ENCODE measurements at regions not wholly inside any gene's neighbourhood (a gene's known extent, or its start where the extent isn't known, plus 50 kb on each side); places are given as distances from the start of the nearest gene placed in this dataset.

DNA sequence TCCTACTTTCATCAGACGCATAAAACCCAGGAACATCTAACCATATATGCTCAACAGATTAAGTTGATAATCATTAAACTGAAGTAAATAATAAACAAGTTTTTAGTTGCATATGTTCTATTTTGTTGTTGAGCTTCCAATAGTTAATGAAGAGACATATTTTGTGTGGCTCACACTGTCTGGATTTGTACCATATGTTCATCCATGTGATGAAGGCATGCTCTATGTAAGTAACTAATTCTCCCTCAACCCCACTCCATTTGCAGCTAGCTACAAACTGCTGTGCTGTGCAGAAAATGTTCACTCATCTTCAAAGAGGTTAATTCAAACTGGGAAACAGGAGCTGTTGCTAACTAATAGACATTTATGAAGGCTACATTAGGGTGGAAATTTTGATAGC is 589.7 kb upstream of the LRRC4C start:
- Histone ChIP-seq H3K27ac (no peak overlapping the region), H3K4me1 (ENCODE audit: low read depth) (no peaks in the 10 kb centered on the region), H3K9me3 (ENCODE audit: low read depth) (no peaks in the 10 kb centered on the region), H3K27me3 (no peaks in the 10 kb centered on the region), H3K4me3 (no peak overlapping the region), H3K36me3 (no peaks in the 10 kb centered on the region)
- TF ChIP-seq, protein P1, sequence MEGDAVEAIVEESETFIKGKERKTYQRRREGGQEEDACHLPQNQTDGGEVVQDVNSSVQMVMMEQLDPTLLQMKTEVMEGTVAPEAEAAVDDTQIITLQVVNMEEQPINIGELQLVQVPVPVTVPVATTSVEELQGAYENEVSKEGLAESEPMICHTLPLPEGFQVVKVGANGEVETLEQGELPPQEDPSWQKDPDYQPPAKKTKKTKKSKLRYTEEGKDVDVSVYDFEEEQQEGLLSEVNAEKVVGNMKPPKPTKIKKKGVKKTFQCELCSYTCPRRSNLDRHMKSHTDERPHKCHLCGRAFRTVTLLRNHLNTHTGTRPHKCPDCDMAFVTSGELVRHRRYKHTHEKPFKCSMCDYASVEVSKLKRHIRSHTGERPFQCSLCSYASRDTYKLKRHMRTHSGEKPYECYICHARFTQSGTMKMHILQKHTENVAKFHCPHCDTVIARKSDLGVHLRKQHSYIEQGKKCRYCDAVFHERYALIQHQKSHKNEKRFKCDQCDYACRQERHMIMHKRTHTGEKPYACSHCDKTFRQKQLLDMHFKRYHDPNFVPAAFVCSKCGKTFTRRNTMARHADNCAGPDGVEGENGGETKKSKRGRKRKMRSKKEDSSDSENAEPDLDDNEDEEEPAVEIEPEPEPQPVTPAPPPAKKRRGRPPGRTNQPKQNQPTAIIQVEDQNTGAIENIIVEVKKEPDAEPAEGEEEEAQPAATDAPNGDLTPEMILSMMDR (IDR thresholded peaks at IDR 0.05; ENCODE audit: low read depth, low read length), result no peak
- DNase-seq (ENCODE audit: low read depth in 1 of 2, low spot score in 1 of 2), result no peak

DNA sequence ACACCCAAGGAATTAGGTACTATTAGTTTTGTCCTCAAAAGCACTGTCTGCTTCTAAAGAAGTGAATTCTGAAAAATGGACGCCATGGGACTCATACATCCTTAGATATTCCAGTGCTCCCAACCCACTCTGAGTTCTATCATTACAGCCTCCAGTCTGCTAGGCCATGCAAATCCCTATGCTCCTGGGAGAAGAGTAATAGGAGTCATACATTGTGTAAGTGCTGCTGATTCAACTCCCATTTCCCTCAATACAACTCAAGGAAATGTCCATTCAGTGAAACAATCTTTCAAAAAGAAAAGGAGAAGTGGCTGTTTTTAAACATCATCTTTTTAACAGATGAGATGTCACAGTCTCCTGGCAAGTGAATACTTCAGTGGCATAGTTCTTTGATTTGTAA is 590.2 kb upstream of the LRRC4C start:
- no peak overlapping the region for H3K4me3 ChIP-seq
- no peaks in the 10 kb centered on the region for H3K9me3 ChIP-seq (ENCODE audit: low read depth)
- peak in 1 of 2 donors; percentile 5 for DNase-seq (ENCODE audit: low read depth in 1 of 2, low spot score in 1 of 2)
- H3K27me3 ChIP-seq, result no peaks in the 10 kb centered on the region
- no peaks in the 10 kb centered on the region for H3K36me3 ChIP-seq
- no peaks in the 10 kb centered on the region for H3K4me1 ChIP-seq (ENCODE audit: low read depth)
- no peak overlapping the region for H3K27ac ChIP-seq
- TF ChIP-seq, protein P1 (IDR thresholded peaks at IDR 0.05; ENCODE audit: low read depth, low read length), result no peak

DNA sequence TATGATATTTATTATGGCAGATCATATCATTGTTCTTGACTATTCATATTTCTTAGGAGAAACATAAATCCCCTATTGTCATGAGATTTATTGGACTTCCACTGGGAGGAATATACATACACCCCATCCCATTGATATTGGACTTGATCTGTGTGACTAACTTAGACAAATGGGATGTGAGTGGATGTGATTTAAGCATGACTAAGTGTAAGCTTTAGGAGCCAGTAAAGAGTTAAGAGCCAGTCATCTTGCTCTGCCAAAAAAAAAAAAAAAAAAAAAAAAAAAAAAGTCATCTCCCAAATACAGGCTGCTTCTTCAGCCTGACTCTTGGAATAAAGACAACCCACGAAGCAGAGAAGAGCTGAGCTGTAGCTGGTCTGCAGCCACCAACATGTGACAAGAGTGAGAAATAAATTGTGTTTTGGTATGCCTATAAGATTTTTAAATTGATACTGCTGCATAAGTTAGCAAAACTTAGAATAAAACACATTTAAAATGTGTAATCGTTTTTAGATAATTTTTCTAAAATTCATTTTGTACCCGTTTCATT is 595.0 kb upstream of the LRRC4C start:
- no peak for DNase-seq (ENCODE audit: low read depth in 1 of 2, low spot score in 1 of 2)
- H3K9me3 ChIP-seq (ENCODE audit: low read depth), result no peaks in the 10 kb centered on the region
- H3K27ac ChIP-seq, result no peak overlapping the region
- H3K27me3 ChIP-seq, result no peaks in the 10 kb centered on the region
- H3K36me3 ChIP-seq, result no peaks in the 10 kb centered on the region
- TF ChIP-seq, protein P1 (IDR thresholded peaks at IDR 0.05; ENCODE audit: low read depth, low read length), result no peak
- no peaks in the 10 kb centered on the region for H3K4me1 ChIP-seq (ENCODE audit: low read depth)
- no peak overlapping the region for H3K4me3 ChIP-seq

GRCh38 chr11:42055606-42056005 is 596.2 kb upstream of the LRRC4C start:
- no peak overlapping the region for H3K4me3 ChIP-seq
- no peaks in the 10 kb centered on the region for H3K27me3 ChIP-seq
- no peaks in the 10 kb centered on the region for H3K4me1 ChIP-seq (ENCODE audit: low read depth)
- TF ChIP-seq, protein P1 (IDR thresholded peaks at IDR 0.05; ENCODE audit: low read depth, low read length), result no peak
- no peaks in the 10 kb centered on the region for H3K36me3 ChIP-seq
- DNase-seq (ENCODE audit: low read depth in 1 of 2, low spot score in 1 of 2), result no peak
- no peak overlapping the region for H3K27ac ChIP-seq
- no peaks in the 10 kb centered on the region for H3K9me3 ChIP-seq (ENCODE audit: low read depth)

- Histone ChIP-seq H3K4me3 (no peak overlapping the region), H3K9me3 (ENCODE audit: low read depth) (no peaks in the 10 kb centered on the region), H3K36me3 (no peaks in the 10 kb centered on the region)
These were observed 599.3 kb upstream of the LRRC4C start for GRCh38 chr11:42058794-42059193.

More at GRCh38 chr11:42058794-42059193, 599.3 kb upstream of the LRRC4C start:
- Histone ChIP-seq H3K27me3 (no peaks in the 10 kb centered on the region), H3K4me1 (ENCODE audit: low read depth) (no peaks in the 10 kb centered on the region), H3K27ac (no peak overlapping the region)
- TF ChIP-seq, protein P1 (IDR thresholded peaks at IDR 0.05; ENCODE audit: low read depth, low read length), result no peak
- no peak for DNase-seq (ENCODE audit: low read depth in 1 of 2, low spot score in 1 of 2)

All from cardiac muscle cell (in vitro differentiated cells and primary cell).